Nephron (organoid): ENCODE measurements at regions not wholly inside any gene's neighbourhood (a gene's known extent, or its start where the extent isn't known, plus 50 kb on each side); places are given as distances from the start of the nearest gene placed in this dataset.

Experiments used
- H3K27ac Mint-ChIP-seq, 3 experiments: 2 replicates each; pipeline ENCODE4 v1.8.0; 2020; ENCODE audit warnings: mixed read lengths in 3 of 3, mild to moderate bottlenecking in 2 of 3, moderate library complexity in 1 of 3
- H3K27me3 Mint-ChIP-seq: 2 replicates; pipeline ENCODE4 v1.8.0; 2021; ENCODE audit warnings: low read depth, mild to moderate bottlenecking, moderate library complexity, mixed read lengths
- H3K36me3 Mint-ChIP-seq: 2 replicates; pipeline ENCODE4 v1.8.0; 2020; ENCODE audit warnings: low read depth, mixed read lengths
- H3K4me1 Mint-ChIP-seq: 2 replicates; pipeline ENCODE4 v1.8.0; 2020; ENCODE audit warnings: mixed read lengths
- H3K4me3 Mint-ChIP-seq, 3 experiments: 2 replicates each; pipeline ENCODE4 v1.8.0; 2020; ENCODE audit warnings: mild to moderate bottlenecking in 3 of 3, mixed read lengths in 3 of 3, moderate library complexity in 2 of 3
- H3K9me3 Mint-ChIP-seq: 2 replicates; pipeline ENCODE4 v1.8.0; 2020; ENCODE audit warnings: mixed read lengths
- CTCF ChIP-seq, 3 experiments: fragments of 200-600 bp; sonication (generic); IDR thresholded peaks; one replicate each; pipeline ENCODE4 v1.5.0; 2021; ENCODE audit warnings: antibody characterized with exemption in 3 of 3; ENCODE audit not compliant: unreplicated experiment in 3 of 3

- Mint-ChIP-seq H3K4me1 (peaks cover 18% of the 10 kb centered on the region), H3K36me3 (no peaks in the 10 kb centered on the region), H3K4me3 (no peak overlapping the region), H3K27me3 (no peaks in the 10 kb centered on the region), H3K9me3 (peaks cover 6% of the 10 kb centered on the region), H3K27ac (peak overlapping the region; percentile 11 to 58 (median 19))
- peak; percentile 74 to 82 (median 77) for TF ChIP-seq CTCF (IDR thresholded peaks at IDR 0.05; ENCODE audit: unreplicated experiment in 3 of 3)
Measured at GRCh38 chr13:39144941-39145533, 106.8 kb downstream of the NHLRC3 start.

- no peak for TF ChIP-seq CTCF (IDR thresholded peaks at IDR 0.05; ENCODE audit: unreplicated experiment in 3 of 3)
- peaks cover 18% of the 10 kb centered on the region for H3K4me1 Mint-ChIP-seq
- peaks cover 6% of the 10 kb centered on the region for H3K9me3 Mint-ChIP-seq
- H3K36me3 Mint-ChIP-seq = no peaks in the 10 kb centered on the region
- H3K4me3 Mint-ChIP-seq = no peak overlapping the region
- H3K27me3 Mint-ChIP-seq = no peaks in the 10 kb centered on the region
- H3K27ac Mint-ChIP-seq = no peak overlapping the region
Measured at GRCh38 chr13:39148513-39148961, 110.3 kb downstream of the NHLRC3 start.

- TF ChIP-seq CTCF (IDR thresholded peaks at IDR 0.05; ENCODE audit: unreplicated experiment in 3 of 3) = no peak
- Mint-ChIP-seq H3K36me3 (no peaks in the 10 kb centered on the region), H3K9me3 (peaks cover 6% of the 10 kb centered on the region), H3K27me3 (no peaks in the 10 kb centered on the region), H3K4me1 (peaks cover 10% of the 10 kb centered on the region), H3K4me3 (no peak overlapping the region), H3K27ac (no peak overlapping the region)
Measured at GRCh38 chr13:39149896-39150295, 111.6 kb downstream of the NHLRC3 start.

- no peak overlapping the region for H3K27ac Mint-ChIP-seq
- peaks cover 7% of the 10 kb centered on the region for H3K4me1 Mint-ChIP-seq
- peaks cover 6% of the 10 kb centered on the region for H3K9me3 Mint-ChIP-seq
- no peaks in the 10 kb centered on the region for H3K27me3 Mint-ChIP-seq
- no peak overlapping the region for H3K4me3 Mint-ChIP-seq
- no peak for TF ChIP-seq CTCF (IDR thresholded peaks at IDR 0.05; ENCODE audit: unreplicated experiment in 3 of 3)
- no peaks in the 10 kb centered on the region for H3K36me3 Mint-ChIP-seq
Measured at GRCh38 chr13:39154041-39154440, 115.8 kb downstream of the NHLRC3 start.

GRCh38 chr13:39159393-39159792 is 121.1 kb downstream of the NHLRC3 start:
- no peak for TF ChIP-seq CTCF (IDR thresholded peaks at IDR 0.05; ENCODE audit: unreplicated experiment in 3 of 3)
- Mint-ChIP-seq H3K9me3 (no peaks in the 10 kb centered on the region), H3K27ac (no peak overlapping the region), H3K36me3 (no peaks in the 10 kb centered on the region), H3K27me3 (no peaks in the 10 kb centered on the region), H3K4me3 (no peak overlapping the region), H3K4me1 (peaks cover 20% of the 10 kb centered on the region)

- Mint-ChIP-seq H3K27ac (no peak overlapping the region), H3K9me3 (no peaks in the 10 kb centered on the region), H3K36me3 (no peaks in the 10 kb centered on the region), H3K4me3 (no peak overlapping the region), H3K27me3 (no peaks in the 10 kb centered on the region), H3K4me1 (peaks cover 20% of the 10 kb centered on the region)
- no peak for TF ChIP-seq CTCF (IDR thresholded peaks at IDR 0.05; ENCODE audit: unreplicated experiment in 3 of 3)
Measured at GRCh38 chr13:39159846-39160370, 121.7 kb downstream of the NHLRC3 start.
